H9 (cell line): ENCODE measurements at regions not wholly inside any gene's neighbourhood (a gene's known extent, or its start where the extent isn't known, plus 50 kb on each side); places are given as distances from the start of the nearest gene placed in this dataset.

ENCODE experiments used
- DNase-seq: peaks from one replicate; pipeline ENCODE4 v3.0.0-alpha.2; 2017
- H2AFZ ChIP-seq: one replicate; pipeline ENCODE4 v1.6.1; 2013; ENCODE audit warnings: mild to moderate bottlenecking, low read length, control low read depth, moderate library complexity
- H2AK5ac ChIP-seq: 2 replicates; pipeline ENCODE4 v1.6.1; 2013; ENCODE audit warnings: low read length, control low read depth, mixed read lengths; ENCODE audit not compliant: insufficient read length
- H2BK120ac ChIP-seq: one replicate; pipeline ENCODE4 v1.6.1; 2013; ENCODE audit warnings: low read depth, mild to moderate bottlenecking, low read length, control low read depth, inconsistent platforms; ENCODE audit not compliant: poor library complexity, severe bottlenecking
- H2BK12ac ChIP-seq: 2 replicates; pipeline ENCODE4 v1.6.1; 2013; ENCODE audit warnings: low read length, control low read depth, mixed read lengths, low read depth; ENCODE audit not compliant: insufficient read length
- H2BK15ac ChIP-seq: 2 replicates; pipeline ENCODE4 v1.6.1; 2013; ENCODE audit warnings: low read depth, low read length, control low read depth
- H2BK20ac ChIP-seq: one replicate; pipeline ENCODE4 v1.6.1; 2013; ENCODE audit warnings: low read depth, mild to moderate bottlenecking, low read length, control low read depth, inconsistent platforms; ENCODE audit not compliant: poor library complexity, severe bottlenecking
- H2BK5ac ChIP-seq: 2 replicates; pipeline ENCODE4 v1.6.1; 2013; ENCODE audit warnings: low read length, control low read depth, mixed read lengths; ENCODE audit not compliant: insufficient read length
- H3K14ac ChIP-seq: 2 replicates; pipeline ENCODE4 v1.6.1; 2013; ENCODE audit warnings: low read length, control low read depth; ENCODE audit not compliant: insufficient read depth
- H3K18ac ChIP-seq: 2 replicates; pipeline ENCODE4 v1.6.1; 2013; ENCODE audit warnings: low read depth, mild to moderate bottlenecking, mixed read lengths, low read length, control low read depth; ENCODE audit not compliant: insufficient read length
- H3K23ac ChIP-seq: 2 replicates; pipeline ENCODE4 v1.6.1; 2013; ENCODE audit warnings: low read length, control low read depth, mixed read lengths, low read depth; ENCODE audit not compliant: insufficient read length
- H3K23me2 ChIP-seq: 2 replicates; pipeline ENCODE4 v1.6.1; 2013; ENCODE audit warnings: low read depth, mild to moderate bottlenecking, mixed read lengths, low read length, control low read depth; ENCODE audit not compliant: insufficient read length, poor library complexity, severe bottlenecking
- H3K27ac ChIP-seq: 2 replicates; pipeline ENCODE4 v1.5.1; 2013; ENCODE audit warnings: low read length, control low read depth, mixed read lengths, low read depth; ENCODE audit not compliant: insufficient read length
- H3K27me3 ChIP-seq: 2 replicates; pipeline ENCODE4 v1.6.1; 2013; ENCODE audit warnings: low read length, control low read depth, inconsistent platforms; ENCODE audit not compliant: insufficient read depth
- H3K4ac ChIP-seq: 2 replicates; pipeline ENCODE4 v1.6.1; 2013; ENCODE audit warnings: low read depth, mild to moderate bottlenecking, control low read depth, inconsistent platforms, low read length, moderate library complexity
- H3K4me1 ChIP-seq: 2 replicates; pipeline ENCODE4 v1.6.1; 2013; ENCODE audit warnings: low read length, control low read depth, inconsistent platforms; ENCODE audit not compliant: insufficient read depth
- H3K4me2 ChIP-seq: 2 replicates; pipeline ENCODE4 v1.6.1; 2013; ENCODE audit warnings: low read length, control low read depth, mixed read lengths; ENCODE audit not compliant: insufficient read length, insufficient read depth
- H3K56ac ChIP-seq: 2 replicates; pipeline ENCODE4 v1.6.1; 2013; ENCODE audit warnings: low read depth, mild to moderate bottlenecking, mixed read lengths, low read length, control low read depth; ENCODE audit not compliant: insufficient read length
- H3K79me1 ChIP-seq: 2 replicates; pipeline ENCODE4 v1.6.1; 2013; ENCODE audit warnings: low read depth, mild to moderate bottlenecking, moderate library complexity, low read length, control low read depth, inconsistent platforms; ENCODE audit not compliant: insufficient read depth, poor library complexity, severe bottlenecking
- H3K79me2 ChIP-seq: 2 replicates; pipeline ENCODE4 v1.6.1; 2013; ENCODE audit warnings: low read length, control low read depth, inconsistent platforms; ENCODE audit not compliant: insufficient read depth
- H3K9ac ChIP-seq: 2 replicates; pipeline ENCODE4 v1.6.1; 2013; ENCODE audit warnings: low read length, control low read depth, mixed read lengths; ENCODE audit not compliant: insufficient read length; ENCODE audit errors: extremely low read depth
- H3K9me3 ChIP-seq: one replicate; pipeline ENCODE4 v1.6.1; 2013; ENCODE audit warnings: low read depth, low read length, inconsistent platforms; ENCODE audit not compliant: control insufficient read depth
- H3T11ph ChIP-seq: one replicate; pipeline ENCODE4 v1.6.1; 2013; ENCODE audit warnings: mild to moderate bottlenecking, low read length, control low read depth, inconsistent platforms
- H4K20me1 ChIP-seq: one replicate; pipeline ENCODE4 v1.6.1; 2013; ENCODE audit not compliant: control insufficient read depth, insufficient read length, insufficient read depth
- H4K5ac ChIP-seq: 2 replicates; pipeline ENCODE4 v1.6.1; 2013; ENCODE audit warnings: low read depth, mild to moderate bottlenecking, mixed read lengths, low read length, control low read depth; ENCODE audit not compliant: insufficient read length
- H4K8ac ChIP-seq: replicated peaks from 2 replicates; pipeline ENCODE4 v1.6.1; 2013; ENCODE audit warnings: low read length, control low read depth, mixed read lengths, low read depth; ENCODE audit not compliant: insufficient read length
- H4K91ac ChIP-seq: 2 replicates; pipeline ENCODE4 v1.6.1; 2013; ENCODE audit warnings: low read depth, mild to moderate bottlenecking, moderate library complexity, mixed read lengths, low read length, control low read depth; ENCODE audit not compliant: insufficient read length
- H3K27ac Mint-ChIP-seq, 3 experiments: 2 replicates in 2 of 3; 3 replicates in 1 of 3; pipeline ENCODE4 v1.8.0; 2020 to 2021; ENCODE audit warnings: mixed read lengths in 3 of 3, mild to moderate bottlenecking in 1 of 3, moderate library complexity in 1 of 3
- H3K27me3 Mint-ChIP-seq: 2 replicates; pipeline ENCODE4 v1.8.0; 2021; ENCODE audit warnings: low read depth, mild to moderate bottlenecking, moderate library complexity, mixed read lengths
- H3K36me3 Mint-ChIP-seq, 3 experiments: 2 replicates in 2 of 3; 3 replicates in 1 of 3; pipeline ENCODE4 v1.8.0; 2020 to 2021; ENCODE audit warnings: low read depth in 3 of 3, mixed read lengths in 3 of 3; ENCODE audit not compliant: insufficient read depth in 1 of 3
- H3K4me1 Mint-ChIP-seq, 2 experiments: 2 replicates each; pipeline ENCODE4 v1.8.0; 2020; ENCODE audit warnings: mixed read lengths in 2 of 2
- H3K4me3 Mint-ChIP-seq, 2 experiments: 2 replicates in 1 of 2; 3 replicates in 1 of 2; pipeline ENCODE4 v1.8.0; 2020 to 2021; ENCODE audit warnings: mild to moderate bottlenecking in 2 of 2, mixed read lengths in 2 of 2, moderate library complexity in 1 of 2
- H3K9me3 Mint-ChIP-seq, 2 experiments: 2 replicates in 1 of 2; 3 replicates in 1 of 2; pipeline ENCODE4 v1.8.0; 2020; ENCODE audit warnings: mild to moderate bottlenecking in 2 of 2, mixed read lengths in 2 of 2, moderate library complexity in 1 of 2
- CTCF ChIP-seq: fragments of 200-600 bp; sonication (generic); conservative IDR thresholded peaks from 3 replicates; pipeline ENCODE4 v1.8.0; 2021; ENCODE audit warnings: antibody characterized with exemption, mild to moderate bottlenecking
- WGBS: extraction: QIAGEN DNeasy Blood & Tissue Kit; methylation state at CpG from one replicate; pipeline ENCODE4 v1.1.7; 2013; ENCODE audit warnings: missing lambda C conversion rate, low lambda C conversion rate, mixed read lengths; ENCODE audit not compliant: insufficient read length; ENCODE audit errors: extremely low coverage; 5-methylcytosine and 5-hydroxymethylcytosine counted together

GRCh38 chr12:46108721-46109120 is 118.3 kb upstream of the SCAF11 start:
- H3K4me1 Mint-ChIP-seq, result peaks cover 0 to 8% of the 10 kb centered on the region in 2 experiments; a peak in 2 of 4 replicates
- no peaks in the 10 kb centered on the region for H4K20me1 ChIP-seq
- no peak overlapping the region for H3K4me3 Mint-ChIP-seq
- no peak overlapping the region for H3K56ac ChIP-seq
- H3K4me1 ChIP-seq, result no peaks in the 10 kb centered on the region
- H3K79me2 ChIP-seq, result no peaks in the 10 kb centered on the region
- H4K91ac ChIP-seq, result no peak overlapping the region
- H3K79me1 ChIP-seq, result no peaks in the 10 kb centered on the region
- H3T11ph ChIP-seq, result no peak overlapping the region
- peaks cover 12 to 20% of the 10 kb centered on the region in 2 experiments; a peak in 4 of 5 replicates for H3K9me3 Mint-ChIP-seq
- H3K4me2 ChIP-seq, result no peak overlapping the region
- no peak overlapping the region for H3K9ac ChIP-seq
- H2AK5ac ChIP-seq, result no peak overlapping the region
- H3K18ac ChIP-seq, result no peak overlapping the region
- H2BK20ac ChIP-seq, result no peak overlapping the region
- whole genome bisulfite sequencing, result no CpG with 5 or more reads among the region's 1 CpG
- H3K4ac ChIP-seq, result no peak overlapping the region
- no peak overlapping the region for H3K27ac ChIP-seq
- H2BK5ac ChIP-seq, result no peak overlapping the region
- H3K27me3 Mint-ChIP-seq, result no peaks in the 10 kb centered on the region
- no peak overlapping the region for H2BK12ac ChIP-seq
- no peak overlapping the region for H3K23ac ChIP-seq
- no peak overlapping the region for H4K5ac ChIP-seq
- H2BK120ac ChIP-seq, result no peak overlapping the region
- TF ChIP-seq CTCF, result no peak
- H3K27me3 ChIP-seq, result no peaks in the 10 kb centered on the region
- no peak overlapping the region for H3K27ac Mint-ChIP-seq
- DNase-seq, result no peak
- no peak overlapping the region for H2AFZ ChIP-seq
- H3K36me3 Mint-ChIP-seq, result peaks cover 0 to 16% (median 0%) of the 10 kb centered on the region in 3 experiments; a peak in 3 of 7 replicates
- H3K9me3 ChIP-seq, result no peaks in the 10 kb centered on the region
- H2BK15ac ChIP-seq, result no peak overlapping the region
- no peak overlapping the region for H4K8ac ChIP-seq
- H3K14ac ChIP-seq, result no peak overlapping the region
- H3K23me2 ChIP-seq, result no peaks in the 10 kb centered on the region
